HK-2 (cell line): ENCODE measurements at regions not wholly inside any gene's neighbourhood (a gene's known extent, or its start where the extent isn't known, plus 50 kb on each side); places are given as distances from the start of the nearest gene placed in this dataset.

Experiments
- DNase-seq: peaks from one replicate; pipeline ENCODE4 v3.0.0-alpha.2; 2018; ENCODE audit not compliant: unreplicated experiment

GRCh38 chr11:37762079-37762478, 1164.0 kb upstream of the RAG2 start:
- no peak for DNase-seq

DNA sequence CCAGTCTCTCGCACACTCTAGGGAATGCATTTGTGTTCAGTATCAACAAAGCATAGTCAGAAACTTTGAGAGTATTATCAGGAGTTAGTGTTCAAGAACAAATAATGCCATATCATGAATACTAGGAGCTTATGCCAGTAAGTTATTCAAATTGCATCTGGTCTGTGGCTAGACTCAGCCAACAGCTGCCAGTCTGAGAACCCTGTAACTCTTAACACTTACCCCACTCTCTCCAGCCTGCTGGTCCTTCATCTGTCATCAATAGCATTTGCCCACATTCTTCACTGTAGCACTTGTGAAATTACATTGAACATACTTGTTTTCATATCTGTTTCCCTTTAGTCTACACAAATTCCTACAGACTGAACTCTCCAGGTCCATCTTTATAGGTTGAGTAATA, 1157.5 kb upstream of the RAG2 start:
- no peak for DNase-seq

- DNase-seq, result no peak
These were observed 1150.6 kb upstream of the RAG2 start for GRCh38 chr11:37748641-37749040.

GRCh38 chr11:37747121-37747520, 1149.1 kb upstream of the RAG2 start:
- DNase-seq, result no peak

DNA sequence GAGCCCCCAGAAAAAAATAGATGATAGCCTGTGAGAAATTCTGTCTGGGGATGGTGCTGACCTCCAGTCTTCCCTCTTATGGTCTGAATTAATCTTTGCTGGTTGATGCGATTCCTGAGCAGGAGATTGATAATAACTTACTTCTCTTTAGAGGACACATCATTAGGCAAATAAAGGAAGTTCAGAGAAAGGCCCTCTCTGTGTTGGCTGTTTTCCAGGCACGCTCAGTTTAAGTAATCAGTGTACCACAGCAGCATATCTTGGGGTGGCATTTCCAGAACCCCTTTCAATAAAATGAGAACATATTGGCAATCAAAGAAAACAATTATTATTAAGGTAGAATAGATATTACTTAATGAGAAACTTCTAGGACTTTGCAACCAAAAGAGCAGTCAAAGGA, 1129.3 kb upstream of the RAG2 start:
- DNase-seq, result no peak

- DNase-seq, result no peak
These were observed 1126.3 kb upstream of the RAG2 start for GRCh38 chr11:37724315-37724714.

DNA sequence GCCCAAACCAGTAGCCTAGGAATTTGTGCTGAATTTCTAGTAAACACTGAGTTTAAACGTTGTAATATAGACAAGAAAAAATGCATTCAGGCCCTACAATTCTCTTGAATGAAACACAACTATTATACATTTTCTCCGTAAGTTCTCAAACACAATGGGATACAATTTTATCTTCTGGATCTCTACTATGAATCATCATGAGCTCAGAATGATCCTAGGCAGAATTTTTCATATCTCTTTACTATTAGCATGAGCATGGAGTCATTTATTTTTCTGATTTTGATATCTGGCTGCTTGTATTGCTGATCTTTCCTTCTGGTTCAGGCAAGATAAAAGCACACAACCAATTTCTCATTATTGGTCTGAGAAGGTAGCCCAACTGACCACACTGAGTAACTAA, 1123.4 kb upstream of the RAG2 start:
- DNase-seq, result no peak

DNA sequence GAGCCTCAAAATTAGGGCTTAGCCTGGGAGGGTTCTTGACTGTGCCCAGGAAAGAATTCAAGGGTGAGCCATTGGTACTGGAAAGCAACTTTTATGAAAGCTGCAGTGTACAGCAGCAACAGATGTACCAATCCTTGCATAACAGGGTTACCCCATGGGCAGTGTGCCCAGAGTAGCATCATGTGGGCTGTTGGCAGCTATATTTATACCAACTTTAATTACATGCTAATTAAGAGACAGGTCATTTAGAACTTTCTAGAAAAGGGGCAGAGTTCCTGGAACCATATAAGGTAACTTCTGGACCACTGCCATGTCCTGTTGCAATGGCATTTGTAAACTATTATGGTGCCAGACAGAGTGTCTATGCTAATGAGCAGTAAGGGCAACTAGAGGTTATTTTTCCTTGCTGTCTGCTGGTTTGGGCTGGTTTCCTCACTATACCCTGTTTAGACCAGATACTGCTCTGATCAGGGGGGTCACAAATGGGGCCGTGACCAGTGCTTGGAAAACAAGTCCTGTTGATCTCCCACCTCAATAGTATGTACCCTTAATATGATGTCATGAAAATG, 1120.5 kb upstream of the RAG2 start:
- no peak for DNase-seq

DNA sequence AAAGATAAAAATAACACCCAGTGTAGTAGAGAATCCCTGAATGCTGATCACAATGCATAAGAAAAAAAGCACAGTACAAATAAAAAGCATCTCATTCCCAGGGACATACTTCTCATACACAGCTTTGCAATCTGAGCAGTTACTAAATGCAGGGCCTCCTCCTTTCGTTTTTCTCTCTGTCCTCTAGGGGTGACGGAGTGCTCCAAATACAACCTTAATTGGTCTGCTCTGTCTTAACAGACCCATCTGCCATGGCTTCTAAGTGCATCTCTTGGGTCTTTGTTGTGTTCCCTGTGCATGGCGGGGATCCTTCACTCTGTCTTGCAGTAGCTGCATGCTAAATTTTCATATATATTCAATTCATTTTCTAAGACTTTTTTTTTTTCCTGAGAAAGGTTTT, 1114.2 kb upstream of the RAG2 start:
- DNase-seq, result no peak

DNA sequence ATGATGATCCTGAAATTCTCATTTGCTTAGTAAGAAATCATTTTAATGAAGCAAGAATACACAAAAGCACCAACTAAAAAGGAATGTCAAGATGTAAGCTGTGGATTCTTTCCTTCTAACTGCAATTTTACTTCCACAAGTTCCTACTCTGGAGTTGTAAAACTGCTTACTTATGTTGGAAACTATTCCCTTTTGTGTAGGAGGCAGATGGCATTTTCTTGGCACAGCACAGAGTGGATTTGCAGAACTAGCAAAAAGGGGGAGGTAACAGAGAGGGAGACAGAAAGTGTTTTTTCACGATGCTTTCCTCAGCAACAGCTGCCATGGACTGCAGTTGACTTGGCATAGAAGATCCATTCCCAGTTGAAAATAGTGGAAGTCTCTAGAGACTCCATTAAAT, 1112.0 kb upstream of the RAG2 start:
- DNase-seq, result no peak

- no peak for DNase-seq
These were observed 1106.8 kb upstream of the RAG2 start for GRCh38 chr11:37704791-37705190.

GRCh38 chr11:37699644-37700043, 1101.6 kb upstream of the RAG2 start:
- DNase-seq, result no peak

- DNase-seq, result no peak
These were observed 1097.2 kb upstream of the RAG2 start for GRCh38 chr11:37695283-37695682.

DNA sequence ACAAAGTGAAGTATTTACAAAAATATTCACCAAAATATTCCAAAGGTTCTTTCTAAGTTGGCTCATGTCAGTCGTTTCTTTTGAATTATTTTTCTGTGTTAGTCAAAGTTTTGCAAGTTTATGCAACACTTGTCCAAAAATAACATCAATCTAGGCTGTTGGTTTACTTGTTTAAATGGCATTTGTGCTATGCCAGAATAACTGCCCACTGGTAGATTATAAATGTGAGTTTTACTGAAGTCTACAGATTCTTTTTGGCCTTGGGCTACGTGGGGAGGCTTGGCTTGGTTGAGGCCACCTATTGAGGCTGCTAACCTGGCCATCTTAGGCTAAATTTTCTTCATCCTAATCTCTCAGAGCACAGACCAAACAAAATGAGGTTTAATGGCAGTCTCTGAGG, 1091.9 kb upstream of the RAG2 start:
- DNase-seq, result no peak

- DNase-seq, result no peak
These were observed 1090.4 kb upstream of the RAG2 start for GRCh38 chr11:37688456-37688855.

- DNase-seq, result no peak
These were observed 1089.1 kb upstream of the RAG2 start for GRCh38 chr11:37687130-37687529.

DNA sequence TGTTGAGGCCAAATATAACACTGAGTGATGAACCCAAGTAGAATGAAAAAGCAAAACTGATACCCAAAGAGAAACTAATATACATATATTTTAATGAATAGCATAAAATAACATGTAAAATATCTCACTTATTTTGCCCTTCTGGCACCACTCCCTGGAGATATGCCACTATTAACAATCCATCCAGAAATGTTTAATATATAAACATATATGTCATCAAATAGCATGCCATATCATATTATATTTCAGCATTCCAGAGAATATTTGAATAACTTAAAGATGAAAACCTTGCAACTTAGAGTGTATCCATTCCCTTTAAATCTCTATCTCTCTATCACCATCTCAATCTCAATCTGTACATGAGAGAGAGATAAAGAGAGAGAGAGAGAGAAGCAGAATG, 1073.3 kb upstream of the RAG2 start:
- DNase-seq, result no peak

DNA sequence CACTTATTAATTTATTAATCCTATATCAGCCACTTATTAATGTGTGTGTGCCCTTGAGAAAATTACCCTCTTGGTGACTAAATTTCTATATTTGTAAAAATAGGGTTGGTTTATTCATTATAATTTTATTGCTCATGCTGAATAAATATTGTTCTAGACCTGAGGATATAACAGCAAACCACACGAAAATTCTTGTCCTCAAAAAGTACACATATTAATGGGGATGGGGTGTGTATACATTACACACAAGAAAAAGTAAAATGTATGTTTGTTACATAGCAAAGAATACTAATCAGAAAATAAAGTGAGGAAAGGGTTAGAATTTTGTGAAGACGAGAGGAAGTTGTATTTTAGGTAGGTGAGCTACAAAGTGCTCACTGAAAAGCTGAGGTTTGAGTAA, 1068.9 kb upstream of the RAG2 start:
- no peak for DNase-seq

DNA sequence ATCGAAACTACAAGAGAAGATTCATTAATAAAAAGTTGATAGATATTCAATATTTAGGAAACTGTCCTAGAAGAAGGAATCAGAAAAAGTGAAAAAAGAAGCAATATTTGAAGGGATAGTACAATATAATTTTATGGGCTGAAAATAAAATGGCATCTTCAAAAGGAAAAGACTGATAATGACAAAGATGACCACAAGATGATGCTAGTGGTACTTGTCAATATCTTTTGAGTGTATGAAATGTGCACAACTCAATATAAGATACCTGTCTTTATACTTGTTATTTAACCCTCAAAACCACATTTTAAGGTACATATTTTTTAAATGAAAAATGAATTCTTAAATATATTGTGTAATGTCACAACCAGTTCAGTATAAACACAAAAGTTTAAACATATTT, 1059.6 kb upstream of the RAG2 start:
- DNase-seq, result no peak

DNA sequence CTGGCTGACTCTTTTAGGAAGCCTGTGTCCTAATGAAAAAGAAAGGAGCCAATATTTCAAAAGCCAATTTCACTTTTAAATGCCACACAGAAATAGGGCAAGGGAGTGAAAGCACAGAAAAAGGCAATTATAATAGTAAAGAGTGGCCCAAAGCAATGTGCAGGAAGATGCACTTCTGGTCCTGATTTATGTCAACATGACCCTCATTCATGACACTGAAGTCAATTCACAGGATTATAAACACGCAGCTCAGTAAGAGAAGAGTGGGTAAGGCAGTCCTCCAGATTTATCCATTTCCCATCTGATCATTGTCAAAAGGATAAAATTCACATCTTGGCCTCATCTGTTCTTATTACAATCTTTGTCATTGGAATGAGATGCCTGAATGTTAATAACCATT, 1049.7 kb upstream of the RAG2 start:
- DNase-seq, result no peak

DNA sequence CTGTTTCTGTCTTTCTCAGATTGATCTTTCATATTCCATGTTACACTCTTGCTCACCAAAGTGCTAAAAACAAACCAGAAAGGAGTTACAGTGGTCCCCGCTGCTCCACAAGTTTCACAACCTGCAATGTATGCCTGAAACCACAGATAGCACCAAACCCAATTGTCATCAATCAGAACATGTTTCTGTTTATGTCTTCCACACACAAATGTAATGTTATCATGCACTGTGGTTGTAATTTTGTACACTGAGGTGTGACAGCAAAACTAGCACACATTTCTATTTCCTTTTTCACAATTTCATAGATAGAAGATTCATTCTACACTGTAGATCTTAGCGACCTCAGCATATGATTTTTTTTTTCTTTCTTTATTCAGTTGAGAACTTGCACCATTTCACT, 1045.9 kb upstream of the RAG2 start:
- DNase-seq, result no peak

- no peak for DNase-seq
These were observed 1044.3 kb upstream of the RAG2 start for GRCh38 chr11:37642296-37642695.

DNA sequence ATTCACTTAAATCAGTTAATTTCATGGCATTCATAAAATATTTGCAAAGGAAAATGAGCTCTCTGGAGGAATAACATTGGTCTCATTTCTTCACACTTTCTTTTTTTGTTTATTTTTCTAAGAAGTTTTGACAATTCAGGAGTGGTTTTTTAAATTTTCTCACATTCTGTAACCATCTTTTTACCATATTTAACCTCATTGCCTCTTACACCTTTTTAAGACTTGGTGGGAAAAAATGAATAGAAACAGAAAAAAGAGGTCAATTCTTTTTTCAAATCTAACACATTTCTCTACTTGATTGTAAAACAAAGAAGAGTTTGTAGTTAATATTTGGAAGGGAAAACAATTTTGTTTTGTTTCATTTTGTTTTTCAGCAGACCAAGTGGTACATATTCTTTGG, 1034.7 kb upstream of the RAG2 start:
- DNase-seq, result no peak

- no peak for DNase-seq
These were observed 1032.8 kb upstream of the RAG2 start for GRCh38 chr11:37630866-37631265.

DNA sequence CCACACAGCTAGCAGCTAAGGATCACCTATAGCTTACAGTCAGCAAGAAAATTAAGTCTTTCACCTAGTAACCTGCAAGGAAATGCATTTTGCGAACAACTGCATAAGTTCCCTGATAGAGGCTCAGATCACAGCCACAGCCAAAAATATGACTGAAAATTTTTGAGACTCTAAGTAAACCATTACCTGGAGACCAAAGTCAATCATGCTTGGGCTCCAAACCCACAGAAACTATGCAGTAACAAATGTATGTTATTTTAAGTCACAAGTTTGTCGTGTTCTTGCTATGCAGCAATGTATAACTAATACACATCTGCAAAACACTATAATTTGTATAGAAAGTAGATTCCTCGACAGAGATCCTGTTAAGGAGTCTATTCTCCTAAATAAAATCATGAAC, 1025.7 kb upstream of the RAG2 start:
- no peak for DNase-seq
